Activated CD8-positive, alpha-beta memory T cell treated with anti-CD3 and anti-CD28 coated beads for 48 hours (primary cell): ENCODE measurements at regions not wholly inside any gene's neighbourhood (a gene's known extent, or its start where the extent isn't known, plus 50 kb on each side); places are given as distances from the start of the nearest gene placed in this dataset.

Experiments used
- DNase-seq, 3 experiments: peaks; one replicate each; pipeline ENCODE4 v3.0.0-alpha.2; 2020; ENCODE audit warnings: low read depth in 2 of 3, low spot score in 2 of 3

- DNase-seq = no peak
These were observed 93.2 kb upstream of the NKX1-1 start for GRCh38 chr4:1499465-1499864.

DNA sequence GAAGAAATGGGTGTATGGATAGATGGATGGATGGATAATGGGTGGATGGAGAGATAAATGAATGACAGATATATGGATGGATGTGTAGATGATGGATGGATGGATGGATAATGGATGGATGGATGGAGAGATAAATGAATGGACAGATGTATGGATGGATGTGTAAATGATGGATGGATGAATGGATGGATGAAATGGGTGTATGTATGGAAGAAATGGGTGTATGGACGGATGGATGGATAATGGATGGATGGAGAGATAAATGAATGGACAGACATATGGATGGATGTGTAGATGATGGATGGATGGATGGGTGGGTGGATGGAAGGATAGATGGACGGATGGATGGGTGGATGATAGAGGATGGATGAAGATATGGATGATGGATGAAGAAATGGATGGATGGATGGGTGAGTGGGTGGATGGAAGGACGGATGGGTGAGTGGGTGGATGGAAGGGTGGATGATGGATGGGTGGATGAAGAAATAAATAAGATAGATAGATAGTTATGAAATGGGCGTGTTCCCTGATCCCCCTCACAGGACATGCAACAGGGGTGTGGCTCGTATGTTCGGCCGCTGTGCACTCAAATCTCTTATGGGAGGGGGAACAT lies 91.1 kb upstream of the NKX1-1 start:
- DNase-seq = no peak

- DNase-seq = no peak
These were observed 89.9 kb upstream of the NKX1-1 start for GRCh38 chr4:1496116-1496642.

DNA sequence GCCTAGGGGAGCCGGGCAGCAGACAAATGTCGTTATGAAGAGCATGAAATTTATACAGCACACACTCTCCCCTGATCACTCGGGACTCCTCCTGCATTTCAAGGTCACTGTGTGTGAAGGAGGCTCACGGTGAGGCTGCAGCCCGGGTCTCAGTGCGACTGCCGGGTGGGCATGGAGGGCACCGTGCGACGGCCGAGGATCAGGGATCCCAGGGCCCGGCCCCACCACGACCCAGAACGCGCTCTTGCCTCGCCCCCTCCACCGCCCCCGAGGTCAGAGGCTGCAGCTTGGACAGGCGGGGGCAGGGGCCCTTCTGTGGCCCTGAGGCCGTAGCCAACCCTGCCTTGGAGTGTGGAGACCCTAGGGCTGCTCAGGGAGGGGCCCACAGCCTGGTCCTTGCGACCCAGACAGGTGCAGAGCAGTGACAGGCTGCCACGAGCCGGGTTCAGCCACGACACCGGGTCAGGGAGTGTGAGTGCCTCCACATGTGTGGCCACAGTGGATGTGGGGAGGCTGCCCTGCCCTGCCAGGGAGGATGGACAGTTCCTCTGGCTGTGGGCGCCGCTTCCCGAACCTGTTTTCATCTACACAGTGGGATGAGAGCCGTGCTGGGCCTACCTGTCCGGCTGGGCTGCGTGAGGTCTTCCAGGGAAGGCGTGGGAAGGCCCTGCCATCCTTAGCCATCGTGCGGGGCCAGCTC lies 89.3 kb upstream of the NKX1-1 start:
- DNase-seq = no peak

GRCh38 chr4:1494416-1495315 lies 88.4 kb upstream of the NKX1-1 start:
- DNase-seq = no peak

DNA sequence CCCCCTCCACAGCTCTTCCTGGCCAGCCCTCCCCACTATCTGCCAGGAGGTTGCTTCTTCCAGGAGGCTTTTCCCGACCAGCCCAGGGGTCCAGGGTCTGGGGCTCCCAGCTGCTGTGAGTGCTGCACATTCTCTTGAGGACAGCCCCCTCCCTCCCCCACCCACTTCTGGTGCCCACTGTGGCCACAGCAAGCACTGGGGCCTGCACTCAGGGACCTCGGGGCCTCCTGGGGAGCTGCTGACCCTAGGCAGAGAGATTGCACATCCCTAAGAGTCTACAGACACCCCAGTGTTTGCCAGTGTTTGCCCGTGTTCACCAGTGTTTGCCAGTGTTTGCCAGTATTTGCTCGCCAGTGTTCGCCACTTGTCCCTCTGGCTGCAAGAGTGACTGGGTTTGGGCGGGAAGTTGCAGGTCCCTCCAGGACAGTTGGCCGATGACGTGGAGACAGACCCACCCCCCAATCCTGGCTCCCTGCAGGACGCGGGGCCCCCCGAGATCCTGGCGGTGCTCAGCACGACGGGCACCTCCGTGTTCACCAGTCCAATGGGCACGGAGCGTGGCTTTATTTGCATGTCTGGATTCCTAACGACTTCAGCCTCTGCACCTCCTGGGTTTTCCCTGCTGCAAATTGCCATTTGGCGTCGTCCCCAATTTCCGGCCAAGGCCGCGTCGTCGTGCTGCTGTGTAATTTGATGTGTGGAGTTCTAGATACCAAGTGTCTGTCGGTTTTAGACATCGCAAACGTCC lies 87.5 kb upstream of the NKX1-1 start:
- DNase-seq = no peak

DNA sequence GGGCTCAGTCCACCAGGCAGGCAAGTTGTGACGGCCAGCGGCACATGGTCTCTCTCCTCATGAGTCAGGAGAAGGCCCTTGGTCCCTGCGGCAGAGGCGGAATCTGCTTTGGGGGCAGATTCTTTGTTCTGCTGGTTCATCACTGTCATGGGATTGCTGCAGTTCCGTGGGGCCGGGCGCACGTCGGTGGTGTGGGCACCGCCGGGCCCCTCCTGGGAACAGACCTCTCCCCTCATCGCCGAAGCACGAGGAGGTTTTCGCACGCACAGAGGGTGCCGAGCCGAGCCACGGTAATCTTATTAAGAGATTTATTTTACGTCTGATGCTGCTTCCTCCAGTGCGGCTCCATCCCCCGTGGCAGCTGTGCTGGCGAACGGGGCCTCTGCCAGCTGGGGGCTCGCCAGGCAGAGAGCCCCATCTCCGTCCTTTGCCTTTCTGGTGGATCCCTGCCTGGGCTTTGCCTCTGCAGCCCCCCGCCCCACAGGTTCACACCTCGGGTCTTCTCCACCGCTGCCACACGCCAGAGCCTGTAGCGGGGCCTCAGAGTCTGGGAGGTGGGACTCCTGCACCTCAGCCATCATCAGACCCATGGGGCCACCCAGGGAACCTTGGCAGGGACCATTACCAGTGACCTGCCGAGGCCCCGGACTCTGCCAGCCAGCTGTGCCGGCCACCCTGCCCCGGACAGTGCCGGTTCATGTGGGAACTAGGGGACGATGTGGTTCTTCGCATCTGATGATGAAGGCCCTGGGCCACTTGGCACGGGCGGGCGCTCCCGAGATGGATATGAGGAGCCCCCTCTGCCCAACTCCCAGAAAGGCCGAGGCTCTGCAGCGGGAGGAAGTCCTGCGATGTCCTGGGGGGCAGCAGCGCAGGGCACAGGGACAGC lies 86.7 kb upstream of the NKX1-1 start:
- DNase-seq = no peak

DNA sequence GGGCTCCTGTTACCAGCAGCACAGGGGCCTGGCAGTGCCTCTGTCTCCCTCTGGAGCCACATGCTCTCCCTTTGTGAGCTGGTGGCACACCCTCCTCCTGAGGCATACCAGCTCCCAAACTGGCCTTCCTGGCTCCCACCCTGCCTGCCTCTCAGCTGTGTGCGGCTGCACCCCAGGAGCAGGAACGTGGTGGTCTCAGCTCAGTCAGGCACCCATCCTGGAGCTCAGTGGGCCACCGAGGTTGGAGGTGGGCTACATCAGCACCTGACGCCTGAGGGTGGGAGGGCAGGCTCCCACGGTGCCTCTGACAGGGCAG lies 85.9 kb upstream of the NKX1-1 start:
- DNase-seq = no peak

GRCh38 chr4:1491328-1492141 lies 85.3 kb upstream of the NKX1-1 start:
- DNase-seq = no peak

GRCh38 chr4:1490654-1491327 lies 84.5 kb upstream of the NKX1-1 start:
- no peak for DNase-seq

- no peak for DNase-seq
These were observed 83.9 kb upstream of the NKX1-1 start for GRCh38 chr4:1490011-1490653.

DNA sequence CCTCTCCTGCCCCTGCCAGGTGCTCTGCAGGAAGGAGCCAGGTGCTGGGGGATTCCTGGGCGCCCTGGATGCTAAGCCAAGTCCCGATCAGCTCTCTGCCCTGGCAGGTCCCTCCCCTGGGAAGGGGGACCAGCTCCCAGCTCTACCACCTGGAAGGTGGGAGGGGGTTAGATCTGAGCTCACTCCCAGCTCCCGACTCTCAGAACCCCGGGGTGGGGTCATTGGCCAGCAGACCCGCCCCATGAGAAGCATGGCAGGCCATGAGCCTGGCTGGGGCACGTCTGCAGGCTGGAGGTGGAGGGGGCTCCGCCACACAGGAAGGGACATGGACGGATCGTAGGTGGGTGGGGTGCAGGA lies 83.4 kb upstream of the NKX1-1 start:
- DNase-seq = no peak

GRCh38 chr4:1488831-1489638 lies 82.8 kb upstream of the NKX1-1 start:
- DNase-seq = no peak

- no peak for DNase-seq
These were observed 82.1 kb upstream of the NKX1-1 start for GRCh38 chr4:1488357-1488756.

DNA sequence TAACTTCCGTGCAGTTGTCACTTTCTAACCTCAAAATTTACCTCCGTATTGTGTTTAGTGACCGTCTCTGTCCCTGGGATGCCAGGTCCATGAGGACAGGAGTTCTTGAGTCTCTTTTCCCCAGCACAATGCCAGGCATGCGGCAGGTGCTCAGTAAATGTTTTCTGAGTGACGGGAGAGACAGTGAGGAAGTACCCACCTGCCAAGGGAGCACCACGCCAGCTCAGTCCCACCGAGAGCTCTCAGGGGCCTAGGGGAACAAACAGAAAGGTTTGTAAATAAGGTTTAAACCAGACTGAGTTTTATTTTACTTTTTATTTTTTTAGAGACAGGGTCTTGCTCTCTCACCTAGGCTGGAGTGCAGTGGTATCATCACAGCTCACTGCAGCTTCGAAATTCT lies 81.5 kb upstream of the NKX1-1 start:
- DNase-seq = no peak

DNA sequence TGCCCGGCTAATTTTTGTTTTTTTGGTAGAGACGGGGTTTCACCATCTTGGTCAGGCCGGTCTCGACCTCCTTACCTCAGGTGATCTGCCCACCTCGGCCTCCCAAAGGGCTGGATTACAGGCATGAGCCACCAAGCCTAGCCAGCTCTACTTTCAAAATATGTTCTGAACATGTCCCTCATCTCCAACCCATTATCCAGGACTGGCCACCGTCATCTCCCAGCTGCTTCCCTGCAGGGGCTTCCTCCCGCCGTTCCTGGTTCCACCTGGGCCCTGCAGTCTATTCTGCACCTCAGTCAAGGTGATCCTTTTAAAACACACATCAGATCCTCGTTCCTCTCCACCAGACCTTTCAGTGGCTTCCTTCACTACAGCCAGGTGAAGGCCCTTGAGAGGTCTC lies 80.9 kb upstream of the NKX1-1 start:
- no peak for DNase-seq

- DNase-seq = no peak
These were observed 79.0 kb upstream of the NKX1-1 start for GRCh38 chr4:1485280-1485679.

DNA sequence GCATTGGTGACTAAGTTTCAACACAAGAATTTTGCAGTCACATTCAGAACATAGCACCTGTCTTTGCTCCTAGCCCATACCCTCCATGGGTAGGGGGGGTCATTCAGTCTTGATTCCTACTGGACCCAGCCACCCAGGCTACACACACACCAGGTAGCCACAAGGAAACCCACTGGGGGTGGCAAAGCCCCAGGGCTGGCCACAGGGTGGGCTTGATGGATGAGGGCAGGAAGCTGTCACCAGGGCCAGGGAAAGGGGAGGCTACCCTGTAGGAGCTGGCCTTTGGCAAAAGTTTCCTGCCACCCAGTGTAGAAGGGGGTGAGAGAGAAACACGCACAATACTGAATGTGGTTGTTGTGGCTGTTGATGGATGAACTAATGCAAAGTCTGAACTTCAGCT lies 74.5 kb upstream of the NKX1-1 start:
- DNase-seq = no peak
